AG04450 (cell line): ENCODE measurements at regions not wholly inside any gene's neighbourhood (a gene's known extent, or its start where the extent isn't known, plus 50 kb on each side); places are given as distances from the start of the nearest gene placed in this dataset.

ENCODE experiments used
- CTCF ChIA-PET: fragments of 300-600, 350-600 bp; formaldehyde crosslinking; extraction: SDS; loops from one replicate; lab custom pipeline; 2022; ENCODE audit warnings: antibody characterized with exemption, inconsistent platforms; lab: Charles Lee
- POLR2A ChIA-PET: fragments of 350-600 bp; formaldehyde crosslinking; extraction: SDS; loops from one replicate; lab custom pipeline; 2021; ENCODE audit warnings: antibody characterized with exemption, inconsistent platforms; lab: Yijun Ruan, JAX
- DNase-seq: peaks from one replicate; pipeline ENCODE4 v3.0.0-alpha.2; 2011; ENCODE audit warnings: low read depth, low spot score
- H3K27ac ChIP-seq: one replicate; pipeline ENCODE4 v1.5.1; 2012; ENCODE audit warnings: low read depth, low read length, control low read depth
- H3K27me3 ChIP-seq: one replicate; pipeline ENCODE4 v1.6.0; 2012; ENCODE audit warnings: low read length; ENCODE audit not compliant: control insufficient read depth, insufficient read depth
- H3K4me3 ChIP-seq: 2 replicates; pipeline ENCODE4 v1.5.1; 2011; ENCODE audit warnings: mild to moderate bottlenecking, low read depth, low read length, control low read depth
- H3K9me3 ChIP-seq: 2 replicates; pipeline ENCODE4 v1.5.1; 2012; ENCODE audit warnings: low read length; ENCODE audit not compliant: control insufficient read depth, insufficient read depth
- TF ChIP-seq, protein P1 (sequence below): IDR thresholded peaks from 2 replicates; pipeline ENCODE4 v1.5.1; 2011; ENCODE audit warnings: low read depth, low read length, control low read depth, inconsistent platforms

DNA sequence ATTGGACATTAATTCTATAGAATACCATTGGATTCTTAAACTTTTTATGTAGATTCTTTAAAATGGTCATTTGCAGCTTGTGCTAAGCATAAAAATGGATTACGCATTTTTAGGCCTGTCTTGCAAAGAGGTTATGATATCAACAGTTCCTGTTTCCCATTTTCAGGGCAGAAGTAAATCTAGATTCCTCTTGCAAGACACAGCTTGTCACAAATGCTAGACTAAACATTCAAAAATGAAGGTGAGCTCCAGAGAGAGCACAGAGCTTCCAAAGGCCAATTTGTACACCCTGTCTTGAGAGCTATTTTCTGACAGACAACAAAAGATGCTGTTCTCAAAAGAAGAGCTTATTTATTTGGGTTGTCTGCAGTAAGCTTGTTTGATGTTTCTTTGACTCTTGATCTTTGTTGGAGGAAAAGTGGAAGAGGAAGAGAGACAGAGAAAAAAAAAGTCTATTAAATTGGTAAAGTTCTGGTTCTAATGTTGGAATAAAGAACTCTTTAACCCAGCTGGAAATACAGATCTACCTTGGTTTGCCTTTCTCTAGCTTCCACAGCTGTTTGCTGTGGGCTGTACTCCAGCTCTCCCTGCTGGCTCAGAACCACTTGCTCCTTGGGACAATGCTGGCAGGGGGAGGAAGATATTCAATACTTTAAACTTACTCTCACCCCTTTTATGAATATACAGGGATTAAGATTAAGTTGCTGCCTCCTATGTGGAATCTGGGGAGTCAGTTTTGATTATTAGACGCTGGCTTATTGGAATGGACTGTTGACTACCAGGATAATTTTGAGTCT lies 651.8 kb downstream of the CDH11 start:
- no peak overlapping the region for H3K4me3 ChIP-seq
- ChIA-PET POLR2A (no interaction called here), CTCF (interaction anchor here (0.9 kb wide), 1 partner anchor 14 kb away, joined by 4 read pairs; no protein-coding TSS in a partner anchor)
- H3K9me3 ChIP-seq = no peaks in the 10 kb centered on the region
- TF ChIP-seq, protein P1, sequence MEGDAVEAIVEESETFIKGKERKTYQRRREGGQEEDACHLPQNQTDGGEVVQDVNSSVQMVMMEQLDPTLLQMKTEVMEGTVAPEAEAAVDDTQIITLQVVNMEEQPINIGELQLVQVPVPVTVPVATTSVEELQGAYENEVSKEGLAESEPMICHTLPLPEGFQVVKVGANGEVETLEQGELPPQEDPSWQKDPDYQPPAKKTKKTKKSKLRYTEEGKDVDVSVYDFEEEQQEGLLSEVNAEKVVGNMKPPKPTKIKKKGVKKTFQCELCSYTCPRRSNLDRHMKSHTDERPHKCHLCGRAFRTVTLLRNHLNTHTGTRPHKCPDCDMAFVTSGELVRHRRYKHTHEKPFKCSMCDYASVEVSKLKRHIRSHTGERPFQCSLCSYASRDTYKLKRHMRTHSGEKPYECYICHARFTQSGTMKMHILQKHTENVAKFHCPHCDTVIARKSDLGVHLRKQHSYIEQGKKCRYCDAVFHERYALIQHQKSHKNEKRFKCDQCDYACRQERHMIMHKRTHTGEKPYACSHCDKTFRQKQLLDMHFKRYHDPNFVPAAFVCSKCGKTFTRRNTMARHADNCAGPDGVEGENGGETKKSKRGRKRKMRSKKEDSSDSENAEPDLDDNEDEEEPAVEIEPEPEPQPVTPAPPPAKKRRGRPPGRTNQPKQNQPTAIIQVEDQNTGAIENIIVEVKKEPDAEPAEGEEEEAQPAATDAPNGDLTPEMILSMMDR = peak; percentile 32
- no peaks in the 10 kb centered on the region for H3K27me3 ChIP-seq
- H3K27ac ChIP-seq = no peak overlapping the region
- no peak for DNase-seq

GRCh38 chr16:64469351-64469750 lies 652.5 kb downstream of the CDH11 start:
- no peaks in the 10 kb centered on the region for H3K27me3 ChIP-seq
- H3K27ac ChIP-seq = no peak overlapping the region
- TF ChIP-seq, protein P1 = no peak
- DNase-seq = no peak
- no peak overlapping the region for H3K4me3 ChIP-seq
- ChIA-PET CTCF (no interaction called here), POLR2A (no interaction called here)
- H3K9me3 ChIP-seq = no peaks in the 10 kb centered on the region

GRCh38 chr16:64468515-64469090 lies 653.3 kb downstream of the CDH11 start:
- Histone ChIP-seq H3K27ac (no peak overlapping the region), H3K27me3 (no peaks in the 10 kb centered on the region), H3K9me3 (no peaks in the 10 kb centered on the region), H3K4me3 (no peak overlapping the region)
- ChIA-PET CTCF (interaction anchor here (0.6 kb wide), 1 partner anchor 647 kb away, joined by 6 read pairs; no protein-coding TSS in a partner anchor), POLR2A (no interaction called here)
- no peak for DNase-seq
- TF ChIP-seq, protein P1 = no peak

GRCh38 chr16:64459821-64460220 lies 662.0 kb downstream of the CDH11 start:
- POLR2A ChIA-PET = no interaction called here
- CTCF ChIA-PET = interaction anchor here (0.5 kb wide), 1 partner anchor 172 kb away, joined by 3 read pairs; no protein-coding TSS in a partner anchor

More at GRCh38 chr16:64459821-64460220, 662.0 kb downstream of the CDH11 start:
- H3K4me3 ChIP-seq = no peak overlapping the region
- H3K27ac ChIP-seq = no peak overlapping the region
- H3K27me3 ChIP-seq = no peaks in the 10 kb centered on the region
- TF ChIP-seq, protein P1 = no peak; the same call in 1 of the 2 replicates
- no peaks in the 10 kb centered on the region for H3K9me3 ChIP-seq
- DNase-seq = no peak
